Osteocyte (in vitro differentiated cells): ENCODE measurements at regions not wholly inside any gene's neighbourhood (a gene's known extent, or its start where the extent isn't known, plus 50 kb on each side); places are given as distances from the start of the nearest gene placed in this dataset.
"Not testable (repeated sequence)": the region's sequence is repeated elsewhere in the genome, so short reads cannot be mapped to it uniquely, and the experiment has no call there.

ENCODE experiments used
- DNase-seq: peaks from one replicate; pipeline ENCODE4 v3.0.0; 2021; ENCODE audit warnings: mixed read lengths; ENCODE audit not compliant: unreplicated experiment; ENCODE audit errors: extremely low spot score
- H3K27ac Mint-ChIP-seq: one replicate; pipeline ENCODE4 v1.8.0; 2021; ENCODE audit warnings: mild to moderate bottlenecking, mixed read lengths; ENCODE audit not compliant: unreplicated experiment
- H3K27me3 Mint-ChIP-seq: one replicate; pipeline ENCODE4 v1.8.0; 2021; ENCODE audit warnings: mixed read lengths; ENCODE audit not compliant: unreplicated experiment
- H3K36me3 Mint-ChIP-seq: one replicate; pipeline ENCODE4 v1.8.0; 2021; ENCODE audit warnings: mixed read lengths; ENCODE audit not compliant: unreplicated experiment
- H3K4me1 Mint-ChIP-seq: one replicate; pipeline ENCODE4 v1.8.0; 2021; ENCODE audit warnings: mixed read lengths; ENCODE audit not compliant: unreplicated experiment
- H3K4me3 Mint-ChIP-seq: one replicate; pipeline ENCODE4 v1.8.0; 2021; ENCODE audit warnings: mild to moderate bottlenecking, moderate library complexity, mixed read lengths; ENCODE audit not compliant: unreplicated experiment
- H3K9me3 Mint-ChIP-seq: one replicate; pipeline ENCODE4 v1.8.0; 2021; ENCODE audit warnings: mixed read lengths; ENCODE audit not compliant: unreplicated experiment
- TF ChIP-seq, protein P1 (sequence below): fragments of 200-600 bp; sonication (generic); IDR thresholded peaks from 2 replicates; pipeline ENCODE4 v1.5.0; 2021; ENCODE audit warnings: antibody characterized with exemption, mild to moderate bottlenecking, moderate library complexity

DNA sequence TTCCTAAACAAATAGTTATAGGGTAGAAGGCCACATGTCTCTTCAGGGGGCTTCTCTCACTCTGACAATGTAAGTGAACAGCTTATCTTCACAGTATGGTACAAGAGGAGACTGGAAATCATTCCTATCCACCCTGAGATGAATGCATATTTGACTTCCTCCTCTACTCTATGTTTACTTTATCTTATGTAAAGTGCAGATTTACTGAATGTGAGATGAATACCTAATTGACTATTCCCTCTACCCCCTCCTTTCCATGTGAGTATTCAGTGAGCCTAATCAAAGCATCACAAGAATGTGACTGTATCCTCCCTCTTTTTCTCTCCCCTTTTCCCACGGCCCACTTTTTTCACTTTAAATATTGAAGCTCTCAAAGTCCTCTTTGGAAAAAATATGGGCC is 132.5 kb downstream of the BACH1 start:
- no peak overlapping the region for H3K27ac Mint-ChIP-seq
- no peaks in the 10 kb centered on the region for H3K27me3 Mint-ChIP-seq
- H3K4me3 Mint-ChIP-seq = no peak overlapping the region
- peaks cover 38% of the 10 kb centered on the region for H3K4me1 Mint-ChIP-seq
- DNase-seq = no peak
- H3K36me3 Mint-ChIP-seq = no peaks in the 10 kb centered on the region
- no peaks in the 10 kb centered on the region for H3K9me3 Mint-ChIP-seq
- TF ChIP-seq, protein P1, sequence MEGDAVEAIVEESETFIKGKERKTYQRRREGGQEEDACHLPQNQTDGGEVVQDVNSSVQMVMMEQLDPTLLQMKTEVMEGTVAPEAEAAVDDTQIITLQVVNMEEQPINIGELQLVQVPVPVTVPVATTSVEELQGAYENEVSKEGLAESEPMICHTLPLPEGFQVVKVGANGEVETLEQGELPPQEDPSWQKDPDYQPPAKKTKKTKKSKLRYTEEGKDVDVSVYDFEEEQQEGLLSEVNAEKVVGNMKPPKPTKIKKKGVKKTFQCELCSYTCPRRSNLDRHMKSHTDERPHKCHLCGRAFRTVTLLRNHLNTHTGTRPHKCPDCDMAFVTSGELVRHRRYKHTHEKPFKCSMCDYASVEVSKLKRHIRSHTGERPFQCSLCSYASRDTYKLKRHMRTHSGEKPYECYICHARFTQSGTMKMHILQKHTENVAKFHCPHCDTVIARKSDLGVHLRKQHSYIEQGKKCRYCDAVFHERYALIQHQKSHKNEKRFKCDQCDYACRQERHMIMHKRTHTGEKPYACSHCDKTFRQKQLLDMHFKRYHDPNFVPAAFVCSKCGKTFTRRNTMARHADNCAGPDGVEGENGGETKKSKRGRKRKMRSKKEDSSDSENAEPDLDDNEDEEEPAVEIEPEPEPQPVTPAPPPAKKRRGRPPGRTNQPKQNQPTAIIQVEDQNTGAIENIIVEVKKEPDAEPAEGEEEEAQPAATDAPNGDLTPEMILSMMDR = no peak

DNA sequence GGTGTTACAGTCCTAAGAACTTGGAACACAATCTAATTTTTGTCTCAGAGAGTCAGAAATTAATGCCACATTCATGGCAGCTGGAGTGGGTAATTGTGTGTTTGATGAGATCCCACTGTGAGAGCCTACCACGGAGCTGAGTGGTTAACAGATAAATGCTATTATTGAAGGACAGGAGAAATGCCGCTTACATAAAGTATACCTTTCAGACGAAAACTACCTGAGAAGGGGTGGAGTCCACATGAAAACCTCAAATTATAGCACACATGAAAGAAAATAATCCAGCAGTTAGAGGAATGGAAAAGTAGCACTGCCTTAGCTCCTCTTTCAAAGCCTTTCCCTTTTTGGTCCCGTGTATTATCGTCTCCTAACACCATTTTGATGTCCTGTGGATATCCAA is 133.0 kb downstream of the BACH1 start:
- Mint-ChIP-seq H3K9me3 (no peaks in the 10 kb centered on the region), H3K4me3 (no peak overlapping the region), H3K36me3 (no peaks in the 10 kb centered on the region), H3K27me3 (no peaks in the 10 kb centered on the region), H3K4me1 (peaks cover 35% of the 10 kb centered on the region), H3K27ac (no peak overlapping the region)
- TF ChIP-seq, protein P1 = no peak
- DNase-seq = no peak

DNA sequence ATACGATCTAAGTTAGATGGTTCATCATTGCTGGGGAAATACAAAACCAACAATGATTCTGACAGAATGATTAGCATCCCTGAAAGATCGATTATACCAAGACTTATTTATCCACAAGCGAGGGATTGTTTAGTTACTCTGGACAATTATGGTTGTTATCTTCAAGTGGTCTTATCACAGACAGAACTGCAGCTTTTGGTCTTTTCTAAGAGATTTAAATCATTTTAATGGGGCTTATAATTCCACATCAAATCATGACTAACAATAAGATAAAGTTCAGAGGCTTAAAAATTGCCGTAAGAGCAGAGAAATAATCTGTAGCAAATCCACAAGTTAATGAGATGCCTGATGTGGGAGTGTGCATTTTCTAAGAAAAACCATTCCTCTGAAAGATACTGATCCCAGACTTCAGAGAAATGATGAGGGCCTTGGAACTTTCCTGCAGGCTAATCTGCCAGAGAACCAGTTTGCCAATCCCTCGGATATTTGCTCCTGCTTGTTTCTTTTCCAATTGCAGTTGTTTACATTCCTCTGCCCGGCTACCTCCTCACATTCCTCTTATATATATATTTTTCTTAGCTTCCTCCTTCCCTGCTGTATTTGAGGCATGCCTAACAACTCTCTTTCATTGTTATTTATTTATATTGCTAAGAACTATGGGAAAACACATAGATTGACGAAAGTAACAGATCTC is 134.8 kb downstream of the BACH1 start:
- Mint-ChIP-seq H3K4me3 (no peak overlapping the region), H3K27ac (peak overlapping the region; percentile 1), H3K4me1 (peaks cover 36% of the 10 kb centered on the region), H3K27me3 (no peaks in the 10 kb centered on the region), H3K36me3 (no peaks in the 10 kb centered on the region), H3K9me3 (no peaks in the 10 kb centered on the region)
- TF ChIP-seq, protein P1 = no peak
- DNase-seq = no peak

DNA sequence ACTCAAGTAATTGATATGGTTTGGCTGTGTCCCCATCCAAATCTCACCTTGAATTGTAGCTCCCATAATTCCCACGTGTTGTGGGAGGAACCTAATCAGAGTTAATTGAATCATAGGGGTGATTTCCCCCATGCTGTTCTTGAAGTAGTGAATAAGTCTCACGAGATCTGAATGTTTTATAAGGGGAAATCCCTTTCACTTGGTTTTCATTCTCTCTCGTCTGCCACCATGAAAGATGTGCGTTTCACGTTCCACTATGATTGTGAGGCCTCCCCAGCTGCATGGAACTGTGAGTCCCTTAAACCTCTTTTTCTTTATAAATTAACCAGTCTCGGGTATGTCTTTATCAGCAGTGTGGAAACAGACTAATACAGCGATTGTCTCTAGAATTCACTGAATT is 135.4 kb downstream of the BACH1 start:
- DNase-seq = no peak
- H3K9me3 Mint-ChIP-seq = no peaks in the 10 kb centered on the region
- H3K27ac Mint-ChIP-seq = peak overlapping the region; percentile 1
- H3K36me3 Mint-ChIP-seq = no peaks in the 10 kb centered on the region
- H3K4me1 Mint-ChIP-seq = peaks cover 30% of the 10 kb centered on the region
- TF ChIP-seq, protein P1 = no peak
- no peaks in the 10 kb centered on the region for H3K27me3 Mint-ChIP-seq
- H3K4me3 Mint-ChIP-seq = no peak overlapping the region

DNA sequence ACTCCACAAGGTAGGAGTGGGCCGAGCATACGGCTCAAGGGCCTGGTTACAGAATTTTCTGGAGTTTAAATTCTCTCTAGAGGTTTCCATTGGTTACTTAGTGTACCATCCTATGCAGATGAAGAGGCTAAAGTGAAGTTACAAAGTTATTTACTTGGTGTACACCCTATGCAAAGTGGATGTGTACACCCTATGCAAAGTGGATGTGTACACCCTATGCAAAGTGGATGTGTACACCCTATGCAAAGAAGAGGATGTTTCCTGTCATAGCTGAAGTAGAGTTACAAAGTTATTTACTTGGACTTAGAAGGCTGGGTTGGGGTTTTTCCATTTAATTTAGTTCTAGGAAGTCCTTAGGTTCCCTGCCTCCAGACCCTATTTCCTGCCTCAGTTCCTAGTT is 136.3 kb downstream of the BACH1 start:
- not testable (repeated sequence) for H3K36me3 Mint-ChIP-seq, H3K27me3 Mint-ChIP-seq, DNase-seq, H3K4me3 Mint-ChIP-seq, H3K9me3 Mint-ChIP-seq, H3K27ac Mint-ChIP-seq
- H3K4me1 Mint-ChIP-seq = peaks cover 27% of the 10 kb centered on the region

DNA sequence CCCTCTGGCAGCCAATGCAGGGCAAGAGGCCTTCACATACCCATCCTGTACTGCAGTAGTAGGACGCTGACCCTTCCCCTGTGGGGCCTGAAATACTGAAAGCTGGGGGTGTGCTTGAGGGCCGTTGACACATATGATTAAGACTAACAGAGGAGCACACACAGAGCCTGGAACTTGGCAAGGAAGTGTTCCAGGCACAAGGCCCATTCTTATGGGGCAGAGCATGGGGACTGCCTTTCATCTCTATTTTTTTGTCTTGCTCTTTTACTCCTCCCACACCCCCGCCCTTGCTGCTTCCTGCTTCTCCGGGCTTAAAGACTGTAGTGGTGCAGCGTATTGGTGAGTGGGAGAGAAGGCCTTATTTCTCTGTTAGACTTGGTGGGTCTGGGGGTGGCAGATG is 137.4 kb downstream of the BACH1 start:
- TF ChIP-seq, protein P1 = no peak
- DNase-seq = no peak
- no peak overlapping the region for H3K27ac Mint-ChIP-seq

More for the DNA sequence above, 137.4 kb downstream of the BACH1 start:
- H3K4me1 Mint-ChIP-seq = peaks cover 25% of the 10 kb centered on the region
- H3K36me3 Mint-ChIP-seq = no peaks in the 10 kb centered on the region
- no peaks in the 10 kb centered on the region for H3K27me3 Mint-ChIP-seq
- H3K4me3 Mint-ChIP-seq = no peak overlapping the region
- no peaks in the 10 kb centered on the region for H3K9me3 Mint-ChIP-seq
